ENCODE measurements at regions not wholly inside any gene's neighbourhood (a gene's known extent, or its start where the extent isn't known, plus 50 kb on each side); places are given as distances from the start of the nearest gene placed in this dataset.

GRCh38 chr6:144580039-144580438 lies 294.9 kb downstream of the UTRN start:
- no peak for ATAC-seq

More at GRCh38 chr6:144580039-144580438, 294.9 kb downstream of the UTRN start:
- Mint-ChIP-seq H3K27ac (peak overlapping the region; percentile 26), H3K36me3 (ENCODE audit: low read depth) (peaks cover 15% of the 10 kb centered on the region; the same call in 2 of the 3 replicates), H3K9me3 (no peaks in the 10 kb centered on the region), H3K4me3 (no peak overlapping the region), H3K4me1 (peaks cover 24% of the 10 kb centered on the region), H3K27me3 (ENCODE audit: insufficient read depth, low read depth, poor library complexity) (no peaks in the 10 kb centered on the region)
- Histone ChIP-seq H3K36me3 (ENCODE audit: insufficient read depth) (no peaks in the 10 kb centered on the region), H4K20me1 (replicated peaks; ENCODE audit: insufficient read depth) (no peaks in the 10 kb centered on the region), H2AFZ (no peak overlapping the region), H3K27ac (ENCODE audit: low read depth) (no peak overlapping the region), H3K79me2 (replicated peaks; ENCODE audit: insufficient read depth) (peaks cover 10% of the 10 kb centered on the region), H3K4me2 (no peak overlapping the region), H3F3A (replicated peaks; ENCODE audit: low read depth) (no peaks in the 10 kb centered on the region), H3K27me3 (ENCODE audit: insufficient read depth) (no peaks in the 10 kb centered on the region), H3K9me2 (ENCODE audit: insufficient read depth) (no peaks in the 10 kb centered on the region), H3K4me1 (ENCODE audit: insufficient read depth) (peaks cover 21% of the 10 kb centered on the region), H3K4me3 (no peak overlapping the region)
- DNase-seq (ENCODE audit: low spot score): no peak
- no peak for TF ChIP-seq STAT1 (IDR thresholded peaks at IDR 0.05; ENCODE audit: unreplicated experiment)
- no peak for TF ChIP-seq ETS1 (IDR thresholded peaks at IDR 0.05)
- TF ChIP-seq ZNF331 (CRISPR knock-in tag; IDR thresholded peaks at IDR 0.05; ENCODE audit: low read depth): no peak
- TF ChIP-seq ZNF114 (CRISPR knock-in tag; IDR thresholded peaks at IDR 0.05): no peak
- TF ChIP-seq JUNB (IDR thresholded peaks at IDR 0.05; ENCODE audit: unreplicated experiment): no peak
- TF ChIP-seq REST (IDR thresholded peaks at IDR 0.05; ENCODE audit: unreplicated experiment): no peak
- TF ChIP-seq ZNF462 (CRISPR knock-in tag; IDR thresholded peaks at IDR 0.05): no peak

All from GM23338 (cell line).